ENCODE measurements at regions not wholly inside any gene's neighbourhood (a gene's known extent, or its start where the extent isn't known, plus 50 kb on each side); places are given as distances from the start of the nearest gene placed in this dataset.

DNA sequence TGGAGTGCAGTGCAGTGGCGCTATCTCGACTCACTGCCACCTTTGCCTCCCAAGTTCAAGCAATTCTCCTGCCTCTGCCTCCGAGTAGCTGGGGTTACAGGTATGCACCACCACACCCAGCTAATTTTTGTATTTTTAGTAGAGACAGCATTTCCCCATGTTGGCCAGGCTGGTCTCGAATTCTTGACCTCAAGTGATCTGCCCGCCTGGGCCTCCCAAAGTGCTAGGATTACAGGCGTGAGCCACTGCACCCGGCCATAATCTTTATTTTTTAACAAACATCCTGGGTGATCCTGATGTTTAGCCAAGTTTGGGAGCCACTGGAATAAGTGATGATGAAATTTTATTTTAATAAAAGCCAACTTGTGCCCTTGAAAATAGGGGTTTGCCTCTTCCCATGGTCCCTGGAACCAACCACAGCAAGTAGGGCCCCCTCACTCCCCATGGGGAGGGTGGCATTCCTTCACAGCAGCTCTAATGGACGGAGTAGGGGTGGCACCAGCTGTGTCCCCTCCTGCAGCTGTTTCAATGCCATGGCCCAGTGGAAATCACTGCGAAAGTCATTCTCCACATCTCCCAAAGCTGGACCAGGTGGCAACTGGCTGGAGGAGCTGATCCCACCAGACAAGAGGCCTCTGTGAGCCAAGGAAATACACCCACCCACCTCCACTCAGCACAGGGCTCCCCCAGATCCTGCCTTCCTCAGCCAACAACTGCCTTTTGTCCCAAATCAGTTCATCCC is 194.8 kb downstream of the ZFP36L2 start:
- DNase-seq, result no peak

DNA sequence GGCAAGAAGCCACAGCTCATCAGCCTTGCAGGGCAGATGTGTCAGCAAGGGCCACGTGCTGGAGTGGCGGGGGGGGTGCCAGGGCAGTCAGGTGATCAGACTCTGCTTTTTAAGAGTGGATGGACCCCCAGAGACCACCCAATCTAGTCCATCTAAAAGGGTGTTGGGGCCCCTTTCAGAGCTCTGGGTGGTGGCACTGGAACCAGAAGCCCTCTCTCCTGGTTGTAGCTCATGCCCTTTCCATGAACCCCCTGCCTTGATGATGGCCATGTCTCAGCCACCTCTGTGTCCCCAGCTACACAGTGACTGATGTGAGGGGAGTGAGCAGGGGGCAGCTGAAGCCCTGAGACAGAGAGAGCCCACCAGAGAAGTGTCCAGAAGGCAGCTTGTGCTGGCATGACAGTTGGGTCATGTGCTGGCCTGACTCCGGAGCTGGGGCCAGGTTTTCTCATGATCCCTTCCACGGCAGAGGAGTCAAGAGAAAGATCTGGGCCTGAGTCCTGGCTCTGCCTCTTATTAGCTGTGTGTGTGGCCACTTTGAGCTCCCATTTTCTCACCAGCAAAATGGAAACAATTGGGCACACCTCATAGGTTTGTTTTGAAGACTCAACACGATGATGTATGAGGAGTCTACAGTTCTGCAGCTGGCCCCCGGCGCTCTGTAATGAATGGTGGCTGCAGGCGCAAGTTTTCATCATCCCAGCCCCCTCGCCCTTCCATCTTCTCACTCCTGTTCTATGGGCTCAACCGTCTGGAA is 195.7 kb downstream of the ZFP36L2 start:
- DNase-seq, result no peak

DNA sequence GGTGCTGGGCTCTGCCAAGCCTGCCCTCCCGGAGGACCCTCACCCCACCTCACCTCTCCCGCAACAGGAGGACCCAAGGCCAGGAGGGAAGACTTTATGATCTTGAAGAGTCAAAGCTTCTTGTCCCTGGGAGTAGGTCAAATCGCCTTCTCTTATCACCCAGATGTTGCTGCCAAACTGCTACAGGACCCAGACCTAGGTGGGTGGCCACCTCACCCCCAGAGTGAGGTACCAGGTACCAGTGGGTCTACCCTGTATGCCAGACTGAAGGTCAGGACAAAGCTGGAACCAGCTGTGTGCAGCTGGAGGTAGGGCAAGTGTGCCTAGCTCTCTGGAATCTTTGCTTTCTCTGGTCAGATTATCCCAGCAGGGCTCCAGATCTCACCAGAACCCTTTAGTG is 197.2 kb downstream of the ZFP36L2 start:
- no peak for DNase-seq

DNA sequence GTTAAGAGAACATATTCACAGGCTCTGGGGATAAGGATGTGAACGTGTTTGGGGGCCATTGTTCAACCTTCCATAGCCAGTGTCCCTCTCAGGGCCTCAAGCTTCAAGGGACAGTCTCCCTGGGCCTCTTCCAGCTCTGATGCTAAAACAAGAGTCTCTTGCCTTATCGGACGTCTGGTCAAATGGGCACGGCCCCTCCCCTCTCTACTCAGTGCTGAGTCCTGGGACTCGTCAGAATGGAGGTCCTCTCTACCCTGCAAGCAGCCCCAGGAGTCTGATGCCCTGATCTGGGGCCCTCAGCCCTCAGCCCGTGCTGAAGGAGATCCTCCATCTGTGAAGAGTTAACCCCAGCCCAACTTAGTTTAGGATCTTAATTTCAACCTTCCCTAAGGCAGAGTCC is 198.2 kb downstream of the ZFP36L2 start:
- no peak for DNase-seq

DNA sequence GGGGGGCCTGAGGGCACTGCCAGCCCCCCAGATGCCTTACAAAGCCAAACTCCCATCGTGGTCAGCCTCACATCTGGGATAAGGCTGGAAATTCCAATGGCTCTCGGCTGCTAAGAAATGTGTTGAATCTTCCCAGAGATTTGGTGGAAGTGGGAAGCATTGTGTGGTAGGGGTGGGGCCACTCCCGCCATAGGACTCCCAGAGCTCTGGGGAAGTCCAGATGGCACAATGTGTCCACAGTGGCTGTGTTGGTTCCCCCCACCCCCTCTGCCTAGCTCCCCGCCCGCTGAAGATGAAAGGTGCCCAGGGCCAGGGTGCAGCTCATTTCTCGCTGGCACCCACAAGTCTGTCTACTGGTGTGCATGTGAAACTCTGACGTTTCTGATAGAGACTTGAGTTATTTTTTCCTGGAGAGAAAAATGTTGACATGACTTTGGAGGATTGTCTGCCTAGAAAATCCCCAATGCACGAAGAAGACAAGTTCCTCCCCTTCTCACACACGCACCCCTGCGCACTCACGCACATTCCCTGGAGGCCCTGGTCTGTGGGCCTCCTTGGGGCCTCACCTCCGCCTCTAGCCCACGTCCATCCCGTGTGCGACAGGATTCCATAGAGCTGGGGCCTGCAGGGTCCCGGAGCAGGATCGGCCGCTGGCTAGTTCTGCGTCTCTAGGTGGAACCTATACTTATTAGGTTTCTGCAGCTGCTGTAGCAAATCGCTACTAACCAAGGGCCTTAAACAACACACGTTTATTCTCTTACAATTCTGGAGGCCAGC is 199.1 kb downstream of the ZFP36L2 start:
- no peak for DNase-seq

DNA sequence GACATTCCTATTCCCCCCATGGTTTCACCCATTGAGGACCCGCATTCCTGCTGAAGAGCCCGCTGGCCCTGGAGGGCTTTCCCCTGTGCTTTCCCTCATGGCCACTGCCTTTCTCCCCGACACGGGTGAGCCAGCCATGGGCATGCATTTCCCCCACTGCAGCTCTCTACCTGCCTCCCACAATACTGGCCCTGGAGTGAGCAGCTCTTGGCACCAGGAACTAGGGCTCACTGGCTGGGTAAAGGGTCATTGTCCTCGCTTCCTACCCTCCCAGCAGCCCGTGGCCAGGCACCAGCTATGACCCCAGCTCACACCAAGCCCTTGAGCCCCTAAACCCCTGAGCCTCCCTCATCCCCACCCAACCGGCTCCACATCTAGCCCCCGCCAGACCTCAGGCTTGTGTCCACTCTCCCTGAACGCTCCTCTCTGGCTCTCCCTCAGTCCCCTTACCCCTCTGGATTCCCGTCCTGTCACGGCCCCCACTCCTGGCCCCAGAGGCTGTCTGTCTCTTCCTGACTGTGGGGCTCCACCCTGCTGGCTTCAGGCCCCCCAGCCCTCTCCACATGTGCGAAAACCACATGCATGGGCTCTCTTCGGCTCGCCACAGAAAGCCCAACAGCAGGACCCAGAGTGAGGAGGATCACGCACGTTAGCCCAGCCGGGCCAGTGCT is 199.8 kb downstream of the ZFP36L2 start:
- no peak for DNase-seq

DNA sequence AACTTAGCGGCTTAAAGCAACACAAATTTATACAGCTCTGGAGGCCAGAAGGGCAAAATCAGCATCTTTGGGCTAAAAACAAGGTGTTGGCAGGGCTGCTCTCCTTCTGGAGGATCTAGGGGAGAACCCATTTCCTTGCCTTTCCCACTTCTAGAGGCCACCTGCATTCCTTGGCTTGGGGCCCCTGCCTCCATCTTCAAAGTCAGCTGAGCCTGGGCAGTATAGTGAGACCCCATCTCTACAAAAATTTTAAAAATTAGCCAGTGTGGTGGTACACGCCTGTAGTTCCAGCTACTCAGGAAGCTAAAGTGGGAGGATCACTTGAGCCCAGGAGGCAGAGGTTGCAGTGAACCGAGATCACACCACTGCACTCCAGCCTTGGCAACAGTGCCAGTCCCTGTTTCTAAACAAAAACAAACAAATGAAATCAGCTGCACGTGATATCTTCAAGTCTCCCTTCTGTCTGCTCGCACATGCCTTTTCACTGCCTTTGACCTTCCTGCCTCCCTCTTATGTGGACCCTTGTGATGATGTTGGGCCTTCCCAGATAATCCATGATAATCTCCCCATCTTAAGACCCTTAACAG is 200.6 kb downstream of the ZFP36L2 start:
- DNase-seq, result no peak

DNA sequence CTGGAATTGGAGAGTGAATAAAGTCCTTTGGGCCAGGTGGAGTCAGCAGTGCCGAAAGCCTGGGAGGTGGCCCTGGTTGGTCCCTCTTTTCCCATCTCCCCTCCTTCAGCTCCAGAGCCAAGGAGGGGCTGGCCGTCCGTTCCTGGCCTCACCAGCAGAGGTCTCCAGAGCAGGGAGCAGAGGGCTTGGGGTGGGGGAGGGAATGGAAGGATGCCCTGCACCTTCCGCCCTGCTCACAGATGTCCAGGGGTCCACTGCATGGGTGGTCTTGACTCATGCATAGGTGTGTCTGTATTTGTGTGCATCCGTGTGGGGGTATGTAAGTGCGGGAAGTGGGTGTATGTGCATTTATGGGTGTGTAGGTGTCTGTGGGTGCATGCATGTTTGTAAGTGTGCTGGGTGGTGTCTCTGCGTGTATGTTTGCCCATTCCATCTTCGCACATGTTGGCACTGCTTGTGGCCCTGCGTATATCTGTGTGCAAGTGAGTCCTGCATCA is 201.8 kb downstream of the ZFP36L2 start:
- DNase-seq, result no peak

DNA sequence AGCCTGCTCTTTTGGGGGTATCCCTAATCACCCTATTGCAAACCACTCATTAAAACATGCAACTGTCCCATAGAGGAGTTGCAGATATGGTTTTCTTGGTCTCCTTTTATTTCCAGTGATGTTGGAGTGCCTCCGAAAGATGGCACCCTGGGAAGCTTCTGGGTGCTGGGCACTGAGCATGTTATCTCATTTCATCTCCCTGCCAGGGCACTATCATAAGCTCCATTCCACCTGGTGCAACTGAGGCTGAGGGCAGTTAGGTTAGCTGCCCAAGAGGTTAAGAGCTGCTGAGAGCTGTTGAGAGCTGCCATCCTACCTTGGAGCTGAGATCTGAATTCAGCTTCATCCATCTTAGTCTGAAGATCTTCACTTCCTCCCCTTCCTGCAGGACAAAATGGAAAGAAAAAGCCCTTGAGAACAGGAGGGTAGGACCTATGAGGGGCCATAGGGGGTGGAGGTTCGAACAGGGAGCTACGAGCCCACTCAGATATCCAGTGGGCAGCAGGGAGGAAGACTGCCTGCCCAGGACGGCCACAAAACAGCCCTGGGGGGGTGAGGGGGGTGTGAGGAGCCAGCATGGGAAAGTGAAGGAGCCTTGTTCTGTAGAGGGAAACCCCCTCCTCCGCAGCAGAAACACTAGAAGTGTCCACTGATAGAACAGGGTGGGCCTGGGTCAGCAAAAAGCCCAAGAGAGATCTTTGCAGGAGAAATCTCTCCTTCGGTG is 202.5 kb downstream of the ZFP36L2 start:
- no peak for DNase-seq

DNA sequence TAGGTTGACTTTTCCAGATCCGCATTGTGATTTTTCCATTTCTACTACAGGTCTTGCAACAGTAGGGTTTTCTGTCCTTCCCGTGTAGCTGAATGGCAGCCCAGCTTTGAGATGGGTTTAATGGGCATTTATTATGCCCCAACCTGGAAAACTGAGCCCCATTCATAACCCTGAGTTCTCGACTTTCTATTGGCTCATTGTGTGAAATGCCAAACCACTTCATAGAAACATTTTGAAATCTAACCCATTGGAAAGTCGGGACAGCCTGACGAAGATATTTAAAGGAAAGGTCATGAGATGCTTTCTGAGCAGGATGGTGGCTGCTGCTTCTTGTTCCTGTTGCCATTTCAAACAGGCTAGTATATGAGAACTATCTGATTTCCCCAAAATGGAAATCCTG is 203.5 kb downstream of the ZFP36L2 start:
- DNase-seq, result no peak

DNA sequence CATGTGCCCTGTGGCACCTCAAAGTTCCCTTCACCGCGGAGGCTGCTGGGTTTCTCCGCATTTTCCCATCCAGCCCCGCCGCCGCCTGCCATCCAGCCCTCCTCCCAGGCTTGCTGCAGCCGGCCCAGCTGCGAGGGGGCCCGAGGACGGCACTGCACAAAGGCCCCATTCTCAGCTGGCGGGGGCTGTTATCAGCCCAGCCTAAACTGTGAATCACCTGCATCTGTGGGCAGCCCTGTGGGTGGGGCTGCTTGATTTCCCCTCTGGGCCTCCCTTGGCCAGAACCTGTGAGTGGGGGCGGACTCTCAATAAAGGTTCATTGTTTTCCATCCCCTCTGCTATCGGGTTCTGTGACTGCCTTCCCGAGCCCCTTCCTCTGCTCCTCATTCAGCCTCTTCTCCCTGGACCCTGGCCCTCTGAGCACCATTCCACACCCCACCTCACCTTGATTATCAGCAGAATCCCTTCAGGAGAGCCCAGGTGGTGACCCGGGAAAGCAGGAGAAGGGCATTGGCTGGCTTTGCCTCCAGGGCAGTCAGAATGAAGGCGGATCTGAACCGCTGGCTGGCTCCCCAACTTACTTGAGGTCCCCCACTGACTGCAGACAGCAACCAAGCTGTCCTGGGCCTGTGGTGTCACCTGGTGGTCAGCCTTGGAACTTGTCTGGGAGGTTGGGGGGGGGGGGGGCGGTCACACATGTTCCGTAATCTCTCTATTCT is 204.5 kb downstream of the ZFP36L2 start:
- DNase-seq, result no peak

DNA sequence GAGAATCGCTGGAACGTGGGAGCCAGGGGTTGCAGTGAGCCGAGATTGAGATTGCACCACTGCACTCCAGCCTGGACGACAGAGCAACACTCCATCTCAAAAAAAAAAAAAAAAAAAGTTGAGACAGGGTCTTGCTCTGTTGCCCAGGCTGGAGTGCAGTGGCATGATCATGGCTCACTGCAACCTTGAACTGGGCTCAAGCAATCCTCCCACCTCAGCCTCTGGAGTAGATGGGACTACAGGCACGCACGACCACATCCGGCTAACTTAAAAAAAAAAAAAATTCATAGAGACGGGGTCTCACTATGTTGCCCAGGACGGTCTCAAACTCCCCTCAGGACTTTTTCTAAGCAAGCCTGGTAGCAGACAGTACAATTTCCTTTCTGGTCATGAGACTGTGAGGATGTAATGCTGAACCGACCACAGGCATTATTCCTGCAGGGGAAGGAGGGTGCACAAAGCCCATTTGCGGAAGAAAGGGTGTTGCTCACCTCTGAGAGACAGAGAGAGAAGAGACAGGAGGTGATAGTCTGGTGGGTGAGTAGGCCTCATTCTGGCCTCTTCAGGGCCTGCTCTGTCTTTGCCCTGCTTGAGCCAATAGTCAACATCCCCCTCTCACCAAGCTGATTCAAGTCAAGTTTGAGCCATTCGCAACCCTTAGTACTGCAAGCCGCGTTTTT is 205.3 kb downstream of the ZFP36L2 start:
- no peak for DNase-seq

DNA sequence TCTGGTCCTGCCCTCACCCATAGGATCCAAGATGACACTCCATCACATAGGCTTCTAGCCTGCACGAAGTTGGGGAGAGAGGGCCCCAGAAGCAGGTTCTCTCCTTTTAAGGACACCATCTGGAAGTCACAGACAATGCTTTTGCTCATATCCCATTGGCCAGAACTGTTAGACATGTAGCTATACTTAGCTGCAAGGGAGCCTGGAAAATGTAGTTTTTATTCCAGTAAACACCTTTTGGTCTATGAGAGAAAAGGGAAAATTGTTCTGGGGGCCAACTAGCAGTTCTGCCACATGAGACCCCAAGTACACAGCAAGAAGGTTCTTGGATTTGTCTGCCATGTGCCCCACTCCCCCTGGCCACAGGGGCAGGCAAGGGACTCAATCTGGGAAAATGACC is 206.1 kb downstream of the ZFP36L2 start:
- DNase-seq, result no peak

DNA sequence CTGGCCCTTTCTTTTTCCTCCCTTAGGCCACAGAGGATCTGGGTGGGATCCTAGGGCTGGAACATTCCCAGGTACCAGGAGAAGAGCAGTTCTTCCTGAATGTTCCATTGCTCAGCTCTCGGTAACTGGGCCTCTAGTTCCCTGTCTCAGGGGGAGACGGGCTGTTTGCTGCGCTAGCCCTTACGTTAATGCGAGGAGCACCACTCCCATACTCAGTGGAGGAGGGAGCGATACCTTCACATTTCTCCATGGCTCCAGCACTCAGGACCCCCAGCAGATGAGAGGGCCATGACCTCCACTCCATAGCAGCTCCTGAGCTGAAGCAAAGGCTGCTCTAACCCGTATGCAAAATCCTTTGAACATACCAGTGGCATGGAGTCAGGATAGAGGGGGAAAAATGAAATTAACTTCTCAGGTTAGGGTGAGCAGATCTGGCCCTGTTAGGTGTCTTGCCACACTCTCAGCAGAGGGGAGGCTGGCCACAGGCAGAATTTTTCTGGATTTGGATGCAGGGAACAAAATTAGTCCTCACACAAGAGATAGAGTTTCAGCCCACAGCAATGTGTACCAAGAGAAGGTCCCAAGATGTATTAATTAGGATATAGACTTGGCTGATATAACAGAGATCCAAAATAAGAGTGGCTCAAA is 206.7 kb downstream of the ZFP36L2 start:
- DNase-seq, result no peak

DNA sequence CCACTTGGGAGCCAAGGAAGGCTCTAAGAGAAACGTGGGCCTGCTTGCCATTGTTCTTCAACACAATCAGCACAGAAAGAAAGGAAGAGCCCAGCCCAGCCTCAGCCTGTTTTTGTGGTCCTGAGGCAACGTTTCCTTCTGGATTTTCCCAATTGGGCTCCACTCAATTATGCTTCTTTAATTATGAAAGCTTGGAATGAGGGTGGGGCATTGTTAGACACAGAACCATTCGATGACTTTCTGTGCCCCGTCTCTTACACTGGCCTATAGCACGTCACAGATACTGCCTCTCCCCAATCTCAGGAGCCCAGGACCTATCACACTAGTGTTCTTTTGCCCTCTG is 207.4 kb downstream of the ZFP36L2 start:
- DNase-seq, result no peak

DNA sequence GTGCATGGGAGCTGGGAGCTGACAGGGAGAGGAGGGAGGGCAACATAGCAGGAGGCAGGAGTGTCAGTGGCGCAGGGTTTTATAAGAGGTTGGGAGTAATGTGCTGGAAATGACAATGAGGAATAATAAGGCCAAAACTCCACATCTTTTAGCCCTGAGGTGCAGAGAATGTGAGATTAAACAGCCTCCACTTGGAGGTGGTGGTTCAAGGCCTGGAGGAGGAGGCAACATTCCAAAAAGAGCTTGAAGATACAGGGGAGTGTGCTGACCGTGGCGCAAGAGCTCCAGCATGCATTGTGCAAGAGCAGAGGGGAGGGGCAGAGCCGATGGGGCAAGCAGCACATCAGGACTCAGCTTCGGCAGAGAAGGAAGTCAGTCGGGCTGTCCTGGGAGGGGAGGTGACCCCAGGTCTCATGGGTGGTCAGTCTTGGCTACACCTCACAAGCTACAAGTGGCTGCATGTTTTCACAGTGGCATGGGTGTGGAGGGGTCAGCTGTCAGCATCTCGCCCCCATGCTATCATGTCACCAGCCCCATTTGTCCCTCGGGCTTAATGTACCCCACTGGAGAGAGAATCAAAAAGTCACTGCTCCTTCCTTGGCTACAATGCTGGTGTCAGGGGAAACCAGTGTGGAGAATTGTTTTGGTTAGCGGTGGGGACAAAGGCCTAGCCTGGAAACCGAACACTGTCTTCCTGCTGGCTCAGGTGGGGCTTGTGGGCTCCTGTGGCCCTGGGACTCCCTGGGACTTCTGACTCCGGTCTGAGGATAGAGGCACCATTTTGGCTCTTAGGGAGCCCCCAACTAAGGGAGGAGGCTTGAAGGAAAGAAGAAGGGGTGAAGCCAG is 208.0 kb downstream of the ZFP36L2 start:
- no peak for DNase-seq

DNA sequence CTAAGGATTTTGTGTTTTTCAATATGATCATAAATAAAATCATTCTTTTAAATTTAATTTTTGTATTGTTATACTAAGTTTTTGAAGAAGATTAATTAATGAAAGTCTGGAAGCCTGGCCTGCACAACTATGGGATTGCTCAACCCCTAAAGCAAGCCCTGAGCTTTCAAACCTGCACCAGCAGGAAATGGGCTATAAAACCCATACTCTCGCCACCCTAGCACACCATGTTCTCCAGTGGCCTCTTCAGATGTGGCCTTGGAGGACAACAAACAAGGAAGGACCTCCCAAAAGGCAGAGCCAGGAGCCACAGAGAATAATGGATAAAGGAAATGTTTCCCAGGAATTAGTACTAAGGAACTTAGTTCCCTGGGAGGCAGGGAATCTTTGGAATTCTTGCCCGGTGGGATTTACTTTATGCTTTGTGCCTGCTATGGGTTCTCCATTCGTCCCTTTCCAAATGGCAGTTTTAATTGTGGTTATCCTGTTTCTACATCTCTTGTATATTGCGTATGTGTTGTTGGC is 212.5 kb downstream of the ZFP36L2 start:
- no peak for DNase-seq

DNA sequence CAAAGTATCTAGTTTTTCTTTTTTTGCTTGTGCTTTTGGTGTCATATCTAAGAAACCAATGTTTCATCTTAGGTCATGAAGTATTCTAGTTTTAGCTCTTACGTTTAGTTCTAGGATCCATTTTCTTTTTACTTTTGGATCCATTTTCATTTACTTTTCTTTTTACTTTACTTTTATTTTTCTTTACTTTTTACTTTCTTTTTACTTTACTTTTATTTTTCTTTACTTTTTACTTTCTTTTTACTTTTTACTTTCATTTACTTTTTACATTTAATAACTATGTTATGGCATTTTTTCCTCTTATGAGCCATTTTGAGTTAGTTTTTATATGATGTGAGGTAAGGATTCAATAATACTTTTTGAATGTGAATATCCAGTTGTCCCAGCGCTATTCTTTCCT is 213.4 kb downstream of the ZFP36L2 start:
- no peak for DNase-seq

DNA sequence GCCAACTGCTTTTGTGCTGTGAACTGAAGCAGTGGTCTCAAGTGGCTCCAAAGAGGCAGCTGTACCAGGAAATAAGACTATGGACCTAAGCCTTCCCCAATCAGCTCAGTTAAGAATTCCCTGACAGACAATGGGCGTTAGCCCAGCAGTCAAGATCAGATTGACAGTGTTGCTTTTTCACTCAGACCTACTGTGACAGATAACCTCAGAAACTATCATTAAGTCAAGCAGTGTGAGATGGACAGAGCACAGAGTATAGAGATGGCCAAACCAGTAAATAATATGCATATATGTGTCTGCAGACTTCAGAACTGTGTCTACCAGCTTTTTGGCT is 215.3 kb downstream of the ZFP36L2 start:
- DNase-seq, result no peak

Data from KG1 (cell line).